ENCODE measurements at regions not wholly inside any gene's neighbourhood (a gene's known extent, or its start where the extent isn't known, plus 50 kb on each side); places are given as distances from the start of the nearest gene placed in this dataset.
"Not testable (repeated sequence)": the region's sequence is repeated elsewhere in the genome, so short reads cannot be mapped to it uniquely, and the experiment has no call there.

- H3K4me1 ChIP-seq, result no peaks in the 10 kb centered on the region
- no peak overlapping the region for H3K27ac ChIP-seq
- no peaks in the 10 kb centered on the region for H3K36me3 ChIP-seq
- no peak overlapping the region for H3K4me3 ChIP-seq
- no peak for DNase-seq
- TF ChIP-seq CTCF (IDR thresholded peaks at IDR 0.05) (no peak), POLR2A (IDR thresholded peaks at IDR 0.05) (no peak)
- no peaks in the 10 kb centered on the region for H3K9me3 ChIP-seq
- H3K27me3 ChIP-seq, result no peaks in the 10 kb centered on the region
Measured at GRCh38 chr12:78371284-78371683, 493.3 kb upstream of the SYT1 start.

- Histone ChIP-seq H3K4me1 (no peaks in the 10 kb centered on the region), H3K9me3 (no peaks in the 10 kb centered on the region), H3K27me3 (no peaks in the 10 kb centered on the region), H3K4me3 (no peak overlapping the region), H3K27ac (no peak overlapping the region), H3K36me3 (no peaks in the 10 kb centered on the region)
- TF ChIP-seq POLR2A (IDR thresholded peaks at IDR 0.05) (no peak), CTCF (IDR thresholded peaks at IDR 0.05) (no peak)
- no peak for DNase-seq
Measured at GRCh38 chr12:78375461-78375860, 489.1 kb upstream of the SYT1 start.

- H3K27ac ChIP-seq, result no peak overlapping the region
- H3K4me3 ChIP-seq, result no peak overlapping the region
- H3K27me3 ChIP-seq, result no peaks in the 10 kb centered on the region
- TF ChIP-seq POLR2A (IDR thresholded peaks at IDR 0.05), result no peak
- TF ChIP-seq CTCF (IDR thresholded peaks at IDR 0.05), result no peak
- no peaks in the 10 kb centered on the region for H3K36me3 ChIP-seq
- DNase-seq, result no peak
- H3K9me3 ChIP-seq, result no peaks in the 10 kb centered on the region
- no peaks in the 10 kb centered on the region for H3K4me1 ChIP-seq
Measured at GRCh38 chr12:78376257-78376656, 488.3 kb upstream of the SYT1 start.

- not testable (repeated sequence) for DNase-seq, H3K36me3 ChIP-seq, H3K4me1 ChIP-seq, H3K27me3 ChIP-seq, H3K27ac ChIP-seq, H3K9me3 ChIP-seq, H3K4me3 ChIP-seq
Measured at GRCh38 chr12:78379065-78379464, 485.5 kb upstream of the SYT1 start.

GRCh38 chr12:78383414-78383813 lies 481.2 kb upstream of the SYT1 start:
- Histone ChIP-seq H3K9me3 (no peaks in the 10 kb centered on the region), H3K4me3 (no peak overlapping the region), H3K4me1 (no peaks in the 10 kb centered on the region), H3K36me3 (no peaks in the 10 kb centered on the region), H3K27me3 (no peaks in the 10 kb centered on the region), H3K27ac (no peak overlapping the region)
- DNase-seq, result no peak
- TF ChIP-seq POLR2A (IDR thresholded peaks at IDR 0.05), result no peak
- TF ChIP-seq CTCF (IDR thresholded peaks at IDR 0.05), result no peak

GRCh38 chr12:78384541-78384940 lies 480.0 kb upstream of the SYT1 start:
- H3K9me3 ChIP-seq, result no peaks in the 10 kb centered on the region
- TF ChIP-seq POLR2A (IDR thresholded peaks at IDR 0.05) (no peak), CTCF (IDR thresholded peaks at IDR 0.05) (no peak)
- no peaks in the 10 kb centered on the region for H3K4me1 ChIP-seq
- H3K4me3 ChIP-seq, result no peak overlapping the region
- no peak overlapping the region for H3K27ac ChIP-seq
- no peaks in the 10 kb centered on the region for H3K27me3 ChIP-seq
- no peak for DNase-seq
- no peaks in the 10 kb centered on the region for H3K36me3 ChIP-seq
